Head of caudate nucleus (tissue), 42 donors: ENCODE measurements at regions not wholly inside any gene's neighbourhood (a gene's known extent, or its start where the extent isn't known, plus 50 kb on each side); places are given as distances from the start of the nearest gene placed in this dataset.
"Not testable (repeated sequence)": the region's sequence is repeated elsewhere in the genome, so short reads cannot be mapped to it uniquely, and the experiment has no call there.

Experiments used
- DNase-seq, 42 donors: peaks; one replicate each; pipeline versions ENCODE4 v3.0.0 to v3.0.0-alpha.2; 2020 to 2021; ENCODE audit warnings: mixed read lengths in 7 of 42
- intact Hi-C: fragments of 100-400 bp; cut with DNase I; formaldehyde crosslinking; loops from one replicate; pipeline ENCODE4 v1.15.0; 2022

- intact Hi-C loops = no loop called here
- no peak for DNase-seq
Observed at GRCh38 chr3:95710684-95711083, 1103.7 kb upstream of the EPHA6 start.

- no peak for DNase-seq
- intact Hi-C loops = no loop called here
Observed at GRCh38 chr3:95711789-95712188, 1102.6 kb upstream of the EPHA6 start.

- no peak for DNase-seq
- intact Hi-C loops = no loop called here
Observed at GRCh38 chr3:95715128-95715527, 1099.3 kb upstream of the EPHA6 start.

- no peak for DNase-seq
- intact Hi-C loops = no loop called here
Observed at GRCh38 chr3:95717048-95717447, 1097.3 kb upstream of the EPHA6 start.

- no peak for DNase-seq
- intact Hi-C loops = no loop called here
Observed at GRCh38 chr3:95718168-95718567, 1096.2 kb upstream of the EPHA6 start.

GRCh38 chr3:95719481-95719880, 1094.9 kb upstream of the EPHA6 start:
- no peak for DNase-seq

GRCh38 chr3:95721938-95722337, 1092.5 kb upstream of the EPHA6 start:
- no peak for DNase-seq
- intact Hi-C loops = no loop called here

More at GRCh38 chr3:95719481-95719880, 1094.9 kb upstream of the EPHA6 start:
- intact Hi-C loops = no loop called here

- intact Hi-C loops = no loop called here
Observed at GRCh38 chr3:95725770-95726169, 1088.6 kb upstream of the EPHA6 start.

GRCh38 chr3:95731753-95732152, 1082.6 kb upstream of the EPHA6 start:
- DNase-seq = no peak
- intact Hi-C loops = no loop called here

More at GRCh38 chr3:95725770-95726169, 1088.6 kb upstream of the EPHA6 start:
- DNase-seq = no peak

- DNase-seq = no peak
- intact Hi-C loops = no loop called here
Observed at GRCh38 chr3:95733336-95733735, 1081.1 kb upstream of the EPHA6 start.

GRCh38 chr3:95738045-95738444, 1076.3 kb upstream of the EPHA6 start:
- DNase-seq = no peak
- intact Hi-C loops = no loop called here

GRCh38 chr3:95744896-95745295, 1069.5 kb upstream of the EPHA6 start:
- DNase-seq, intact Hi-C loops: not testable (repeated sequence)

- intact Hi-C loops = no loop called here
- no peak for DNase-seq
Observed at GRCh38 chr3:95750097-95750496, 1064.3 kb upstream of the EPHA6 start.

- intact Hi-C loops = no loop called here
Observed at GRCh38 chr3:95751509-95751908, 1062.9 kb upstream of the EPHA6 start.

GRCh38 chr3:95752199-95752598, 1062.2 kb upstream of the EPHA6 start:
- DNase-seq = no peak
- intact Hi-C loops = no loop called here

More at GRCh38 chr3:95751509-95751908, 1062.9 kb upstream of the EPHA6 start:
- DNase-seq = no peak

GRCh38 chr3:95758707-95759106, 1055.7 kb upstream of the EPHA6 start:
- no peak for DNase-seq
- intact Hi-C loops = no loop called here

GRCh38 chr3:95759614-95760301, 1054.6 kb upstream of the EPHA6 start:
- intact Hi-C loops = no loop called here

GRCh38 chr3:95775486-95776094, 1038.8 kb upstream of the EPHA6 start:
- no peak for DNase-seq
- intact Hi-C loops = no loop called here

More at GRCh38 chr3:95759614-95760301, 1054.6 kb upstream of the EPHA6 start:
- DNase-seq = no peak

GRCh38 chr3:95781598-95781997, 1032.8 kb upstream of the EPHA6 start:
- intact Hi-C loops = no loop called here
- no peak for DNase-seq

GRCh38 chr3:95789111-95789510, 1025.3 kb upstream of the EPHA6 start:
- no peak for DNase-seq
- intact Hi-C loops = no loop called here

- DNase-seq = no peak
- intact Hi-C loops = no loop called here
Observed at GRCh38 chr3:95797081-95797480, 1017.3 kb upstream of the EPHA6 start.
